IMR-90 (cell line): ENCODE measurements at regions not wholly inside any gene's neighbourhood (a gene's known extent, or its start where the extent isn't known, plus 50 kb on each side); places are given as distances from the start of the nearest gene placed in this dataset.

Experiments
- CEBPB ChIP-seq: IDR thresholded peaks from 2 replicates; pipeline ENCODE4 v1.6.1; 2012; ENCODE audit warnings: low read depth, low read length, improper control_type of control experiment
- CTCF ChIP-seq: conservative IDR thresholded peaks from 2 replicates; pipeline ENCODE4 v1.5.1; 2012; ENCODE audit warnings: mild to moderate bottlenecking, low read depth, low read length, improper control_type of control experiment

DNA sequence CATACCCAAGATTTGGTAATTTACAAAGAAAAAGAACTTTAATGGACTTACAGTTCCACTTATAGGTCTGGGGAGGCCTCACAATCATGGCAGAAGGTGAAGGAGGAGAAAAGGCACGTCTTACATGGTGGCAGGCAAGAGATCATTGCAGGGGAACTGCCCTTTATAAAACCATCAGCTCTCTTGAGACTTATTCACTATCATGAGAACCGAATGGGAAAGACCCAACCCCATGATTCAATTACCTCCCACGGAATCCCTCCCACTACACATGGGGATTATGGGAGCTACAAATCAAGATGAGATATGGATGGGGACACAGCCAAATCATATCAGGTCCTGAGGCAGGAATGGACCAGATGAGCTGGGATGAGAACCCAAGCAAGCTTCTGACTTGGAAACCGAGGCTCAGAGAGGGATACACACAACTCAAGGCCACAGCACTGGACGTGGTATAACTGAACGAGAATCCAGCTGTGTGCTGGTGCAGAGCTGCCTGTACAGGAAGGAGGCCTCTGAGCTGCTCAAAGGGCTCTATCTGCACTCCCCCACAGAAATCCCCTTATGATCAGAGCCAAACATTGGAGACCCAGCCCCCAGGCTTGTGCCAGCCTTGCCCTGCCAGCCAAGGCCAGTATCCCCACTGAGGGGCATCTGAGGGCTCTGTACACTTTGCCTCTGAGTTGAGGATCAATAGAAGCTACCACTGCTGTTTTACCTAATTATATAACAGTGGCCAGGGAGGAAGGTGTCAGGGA lies 137.8 kb downstream of the CEBPB start (continued):
- no peak for TF ChIP-seq CTCF
- TF ChIP-seq CEBPB, result no peak
